ENCODE measurements at regions not wholly inside any gene's neighbourhood (a gene's known extent, or its start where the extent isn't known, plus 50 kb on each side); places are given as distances from the start of the nearest gene placed in this dataset.

DNA sequence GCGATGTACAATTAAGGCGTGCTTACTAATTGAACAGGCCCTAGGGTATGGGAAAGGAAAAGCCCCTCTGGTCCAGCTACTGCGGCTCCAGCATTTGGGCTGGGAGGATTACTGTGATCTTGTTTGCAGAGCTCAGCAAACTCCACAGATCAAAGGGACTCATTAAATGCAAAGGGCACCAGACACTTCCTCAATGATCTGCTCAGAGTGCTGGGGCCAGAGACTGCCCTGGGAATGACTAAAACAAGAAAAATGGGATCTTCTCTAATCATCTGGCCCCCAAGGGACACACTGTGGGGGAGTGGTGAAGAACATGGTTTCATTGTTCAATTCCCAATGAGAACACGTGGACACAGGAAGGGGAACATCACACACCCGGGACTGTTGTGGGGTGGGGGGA, 85.0 kb downstream of the MARCHF4 start:
- Mint-ChIP-seq H3K36me3 (no peaks in the 10 kb centered on the region), H3K27ac (no peak overlapping the region), H3K27me3 (ENCODE audit: low read depth) (peaks cover 17% of the 10 kb centered on the region), H3K9me3 (no peaks in the 10 kb centered on the region), H3K4me1 (peaks cover 4% of the 10 kb centered on the region), H3K4me3 (no peak overlapping the region)
- TF ChIP-seq, protein P1, sequence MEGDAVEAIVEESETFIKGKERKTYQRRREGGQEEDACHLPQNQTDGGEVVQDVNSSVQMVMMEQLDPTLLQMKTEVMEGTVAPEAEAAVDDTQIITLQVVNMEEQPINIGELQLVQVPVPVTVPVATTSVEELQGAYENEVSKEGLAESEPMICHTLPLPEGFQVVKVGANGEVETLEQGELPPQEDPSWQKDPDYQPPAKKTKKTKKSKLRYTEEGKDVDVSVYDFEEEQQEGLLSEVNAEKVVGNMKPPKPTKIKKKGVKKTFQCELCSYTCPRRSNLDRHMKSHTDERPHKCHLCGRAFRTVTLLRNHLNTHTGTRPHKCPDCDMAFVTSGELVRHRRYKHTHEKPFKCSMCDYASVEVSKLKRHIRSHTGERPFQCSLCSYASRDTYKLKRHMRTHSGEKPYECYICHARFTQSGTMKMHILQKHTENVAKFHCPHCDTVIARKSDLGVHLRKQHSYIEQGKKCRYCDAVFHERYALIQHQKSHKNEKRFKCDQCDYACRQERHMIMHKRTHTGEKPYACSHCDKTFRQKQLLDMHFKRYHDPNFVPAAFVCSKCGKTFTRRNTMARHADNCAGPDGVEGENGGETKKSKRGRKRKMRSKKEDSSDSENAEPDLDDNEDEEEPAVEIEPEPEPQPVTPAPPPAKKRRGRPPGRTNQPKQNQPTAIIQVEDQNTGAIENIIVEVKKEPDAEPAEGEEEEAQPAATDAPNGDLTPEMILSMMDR (IDR thresholded peaks at IDR 0.05; ENCODE audit: unreplicated experiment) = no peak
- DNase-seq (ENCODE audit: low spot score in 2 of 2, unreplicated experiment in 2 of 2) = no peak

DNA sequence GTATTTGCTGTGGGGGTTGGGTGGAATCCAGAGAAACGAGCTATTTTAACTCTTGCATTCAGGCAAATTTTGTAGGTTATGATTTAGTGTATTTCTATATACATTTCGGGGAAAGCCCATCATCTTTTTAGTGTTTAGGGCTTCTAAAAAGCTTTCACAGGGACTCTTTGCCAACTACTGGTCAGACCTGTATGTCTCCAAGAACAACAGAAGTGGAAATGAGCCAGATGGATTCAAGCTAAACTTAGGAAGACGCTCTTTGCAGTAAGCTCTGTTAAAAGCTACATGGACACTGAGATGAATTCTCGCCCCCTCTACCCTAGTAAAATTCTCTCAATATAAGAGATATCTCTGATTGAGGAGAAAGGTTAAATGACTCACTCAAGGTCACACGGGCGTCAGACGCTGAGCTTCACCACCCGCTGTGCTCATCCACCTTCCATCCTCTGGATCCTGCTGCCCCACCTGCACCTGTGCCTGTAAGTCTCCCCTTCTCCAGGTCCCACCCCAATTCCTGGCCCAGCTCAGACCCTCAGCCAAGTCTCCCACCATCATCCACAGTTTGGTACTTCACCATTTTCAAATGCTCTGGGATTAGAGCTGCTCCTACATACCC, 85.6 kb downstream of the MARCHF4 start:
- Mint-ChIP-seq H3K36me3 (no peaks in the 10 kb centered on the region), H3K4me3 (no peak overlapping the region), H3K9me3 (no peaks in the 10 kb centered on the region), H3K27me3 (ENCODE audit: low read depth) (peaks cover 17% of the 10 kb centered on the region), H3K4me1 (peaks cover 6% of the 10 kb centered on the region), H3K27ac (no peak overlapping the region)
- no peak for DNase-seq (ENCODE audit: low spot score in 2 of 2, unreplicated experiment in 2 of 2)
- TF ChIP-seq, protein P1 (IDR thresholded peaks at IDR 0.05; ENCODE audit: unreplicated experiment) = no peak

DNA sequence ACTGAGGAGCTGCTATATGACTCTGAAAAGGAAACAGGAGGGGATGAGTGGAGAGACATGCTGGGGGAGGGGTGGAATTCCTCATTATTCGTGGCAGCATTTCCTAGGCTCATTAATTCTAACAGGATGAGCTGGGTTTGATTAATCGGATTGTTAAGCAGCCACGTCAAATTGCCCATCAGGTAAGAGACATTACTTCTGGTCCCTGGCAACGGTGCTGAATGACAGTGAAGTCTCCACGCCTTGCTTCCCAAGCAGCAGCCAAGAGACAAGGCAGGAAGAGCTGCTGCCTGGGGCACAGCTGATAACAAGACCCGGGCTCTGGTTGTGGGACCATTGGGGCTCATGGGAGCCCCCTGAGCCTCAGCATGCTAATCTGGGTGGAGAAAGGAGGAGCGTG, 86.6 kb downstream of the MARCHF4 start:
- no peak for DNase-seq (ENCODE audit: low spot score in 2 of 2, unreplicated experiment in 2 of 2)
- TF ChIP-seq, protein P1 (IDR thresholded peaks at IDR 0.05; ENCODE audit: unreplicated experiment) = no peak
- no peaks in the 10 kb centered on the region for H3K9me3 Mint-ChIP-seq
- no peak overlapping the region for H3K27ac Mint-ChIP-seq
- peaks cover 9% of the 10 kb centered on the region for H3K4me1 Mint-ChIP-seq
- H3K4me3 Mint-ChIP-seq = no peak overlapping the region
- peaks cover 17% of the 10 kb centered on the region for H3K27me3 Mint-ChIP-seq (ENCODE audit: low read depth)
- no peaks in the 10 kb centered on the region for H3K36me3 Mint-ChIP-seq

DNA sequence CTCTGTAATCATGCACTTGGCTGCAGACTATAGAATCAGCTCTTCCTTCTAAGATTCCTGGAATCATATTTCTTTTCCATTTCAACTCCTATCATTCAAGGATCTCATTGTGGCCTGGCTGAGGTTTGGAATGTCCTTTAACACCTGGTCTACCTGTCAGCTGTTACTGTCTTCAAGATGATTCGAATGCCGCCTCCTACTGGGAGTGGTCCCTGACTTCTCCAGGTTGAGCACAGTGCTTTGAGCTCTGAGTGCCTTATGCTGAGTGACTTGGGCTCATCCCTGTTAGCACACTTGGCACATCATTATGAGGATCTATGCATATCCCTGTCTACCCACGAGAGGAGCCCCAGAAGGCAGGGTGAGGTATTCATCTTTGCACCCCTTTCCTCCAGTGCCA, 87.6 kb downstream of the MARCHF4 start:
- Mint-ChIP-seq H3K36me3 (no peaks in the 10 kb centered on the region), H3K27ac (no peak overlapping the region), H3K9me3 (no peaks in the 10 kb centered on the region), H3K4me1 (peaks cover 9% of the 10 kb centered on the region), H3K4me3 (no peak overlapping the region), H3K27me3 (ENCODE audit: low read depth) (peaks cover 18% of the 10 kb centered on the region)
- DNase-seq (ENCODE audit: low spot score in 2 of 2, unreplicated experiment in 2 of 2) = no peak
- TF ChIP-seq, protein P1 (IDR thresholded peaks at IDR 0.05; ENCODE audit: unreplicated experiment) = no peak

DNA sequence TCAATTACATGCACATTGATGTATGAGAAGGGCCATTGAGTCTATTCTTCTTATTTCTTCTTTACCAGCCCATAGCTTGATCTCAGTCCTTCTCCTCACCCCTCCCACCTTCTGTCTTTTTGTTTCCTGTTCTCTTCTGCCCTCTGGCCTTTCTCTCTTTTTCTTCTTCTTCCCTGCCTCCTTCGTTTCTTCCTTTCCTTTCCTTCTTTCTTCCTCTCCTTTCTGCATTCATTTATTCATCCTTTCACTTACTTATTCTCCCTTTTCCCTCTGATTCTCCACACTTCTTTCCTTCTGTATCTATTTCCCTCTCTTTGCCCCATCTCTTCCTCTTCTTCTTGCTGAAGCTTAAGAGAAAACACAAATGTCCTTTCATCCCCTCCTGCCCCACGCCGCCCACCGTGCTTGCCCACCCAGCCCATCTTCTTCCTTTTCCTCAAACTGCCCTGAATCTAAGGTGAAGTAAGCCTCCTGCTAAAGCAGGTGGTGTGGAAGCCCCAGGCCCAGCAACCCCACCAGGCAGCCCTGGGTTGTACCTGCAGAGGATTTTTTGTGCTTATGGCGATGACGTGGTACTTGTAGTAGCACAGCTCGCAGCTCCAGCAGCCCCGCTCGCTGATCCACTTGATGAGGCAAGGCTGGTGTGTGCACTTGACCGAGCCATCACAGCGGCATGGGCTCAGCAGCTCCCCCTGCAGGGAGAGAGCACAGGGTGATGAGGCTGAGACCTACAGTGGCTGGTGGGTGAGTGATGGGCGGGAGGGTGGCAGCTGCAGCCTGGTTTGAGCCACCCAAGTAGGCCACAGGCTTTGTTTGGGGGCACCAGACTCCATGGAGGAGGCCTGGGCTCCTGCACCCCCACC, 89.0 kb downstream of the MARCHF4 start:
- Mint-ChIP-seq H3K36me3 (no peaks in the 10 kb centered on the region), H3K27ac (no peak overlapping the region)
- no peak for DNase-seq (ENCODE audit: low spot score in 2 of 2, unreplicated experiment in 2 of 2)

More for the DNA sequence above, 89.0 kb downstream of the MARCHF4 start:
- TF ChIP-seq, protein P1 (IDR thresholded peaks at IDR 0.05; ENCODE audit: unreplicated experiment) = no peak
- H3K4me1 Mint-ChIP-seq = peaks cover 9% of the 10 kb centered on the region
- H3K9me3 Mint-ChIP-seq = no peaks in the 10 kb centered on the region
- no peak overlapping the region for H3K4me3 Mint-ChIP-seq
- H3K27me3 Mint-ChIP-seq (ENCODE audit: low read depth) = peaks cover 15% of the 10 kb centered on the region
